Activated CD8-positive, alpha-beta T cell treated with anti-CD3 and anti-CD28 coated beads for 36 hours (primary cell): ENCODE measurements at regions not wholly inside any gene's neighbourhood (a gene's known extent, or its start where the extent isn't known, plus 50 kb on each side); places are given as distances from the start of the nearest gene placed in this dataset.

Experiments used
- ATAC-seq: fragments of 200-7000 bp; cut with Tn5 transposase; one replicate; pipeline ENCODE4 v1.10.0; 2021; ENCODE audit warnings: mild to moderate bottlenecking, moderate library complexity
- CTCF ChIA-PET: fragments of 350-600 bp; sonication (Branson Sonifier 250); formaldehyde crosslinking; loops from one replicate; lab custom pipeline; 2021; ENCODE audit warnings: antibody characterized with exemption; lab: Charles Lee
- POLR2A ChIA-PET: fragments of 350-600 bp; sonication (Branson Sonifier 250); formaldehyde crosslinking; loops from one replicate; lab custom pipeline; 2021; ENCODE audit warnings: antibody characterized with exemption; lab: Charles Lee
- DNase-seq: peaks from one replicate; pipeline ENCODE4 v3.0.0-alpha.2; 2020
- H3K27ac Mint-ChIP-seq: one replicate; pipeline ENCODE4 v1.8.0; 2021; ENCODE audit warnings: mild to moderate bottlenecking, mixed read lengths
- H3K27me3 Mint-ChIP-seq: one replicate; pipeline ENCODE4 v1.8.0; 2021; ENCODE audit warnings: mixed read lengths
- H3K36me3 Mint-ChIP-seq: one replicate; pipeline ENCODE4 v1.8.0; 2021; ENCODE audit warnings: low read depth, mixed read lengths
- H3K4me1 Mint-ChIP-seq: one replicate; pipeline ENCODE4 v1.8.0; 2021; ENCODE audit warnings: low read depth, mixed read lengths
- H3K4me3 Mint-ChIP-seq: one replicate; pipeline ENCODE4 v1.8.0; 2021; ENCODE audit warnings: mild to moderate bottlenecking, moderate library complexity, mixed read lengths
- H3K9me3 Mint-ChIP-seq: one replicate; pipeline ENCODE4 v1.8.0; 2021; ENCODE audit warnings: mixed read lengths
- CTCF ChIP-seq: fragments of 200-600 bp; IDR thresholded peaks from one replicate; pipeline ENCODE4 v1.8.0; 2022; ENCODE audit warnings: antibody characterized with exemption, mild to moderate bottlenecking
- intact Hi-C: fragments of 100-400 bp; cut with micrococcal nuclease; formaldehyde crosslinking; loops from one replicate; pipeline ENCODE4 v1.10.0; 2022

- H3K27me3 Mint-ChIP-seq: no peaks in the 10 kb centered on the region
- CTCF ChIA-PET: no interaction called here
- no peak overlapping the region for H3K27ac Mint-ChIP-seq
- POLR2A ChIA-PET: no interaction called here
- H3K9me3 Mint-ChIP-seq: no peaks in the 10 kb centered on the region
- H3K4me3 Mint-ChIP-seq: no peak overlapping the region
- TF ChIP-seq CTCF: no peak
- no peak for DNase-seq
- no peaks in the 10 kb centered on the region for H3K4me1 Mint-ChIP-seq
- ATAC-seq: no peak
- H3K36me3 Mint-ChIP-seq: no peaks in the 10 kb centered on the region
- intact Hi-C loops: no loop called here
These were observed 100.6 kb upstream of the LOC128125822 start for GRCh38 chr6:63471654-63472053.

- intact Hi-C loops: no loop called here
- DNase-seq: no peak
- Mint-ChIP-seq H3K27ac (no peak overlapping the region), H3K27me3 (no peaks in the 10 kb centered on the region), H3K36me3 (no peaks in the 10 kb centered on the region), H3K4me3 (no peak overlapping the region), H3K4me1 (no peaks in the 10 kb centered on the region), H3K9me3 (no peaks in the 10 kb centered on the region)
- ATAC-seq: no peak
- POLR2A ChIA-PET: no interaction called here
- no peak for TF ChIP-seq CTCF
- CTCF ChIA-PET: no interaction called here
These were observed 96.6 kb upstream of the LOC128125822 start for GRCh38 chr6:63475707-63476106.

- Mint-ChIP-seq H3K36me3 (no peaks in the 10 kb centered on the region), H3K9me3 (no peaks in the 10 kb centered on the region), H3K27ac (no peak overlapping the region), H3K4me3 (no peak overlapping the region), H3K4me1 (no peaks in the 10 kb centered on the region), H3K27me3 (no peaks in the 10 kb centered on the region)
- CTCF ChIA-PET: interaction anchor here (0.9 kb wide), 1 partner anchor 12 kb away, joined by 3 read pairs; no protein-coding TSS in a partner anchor
- no peak for TF ChIP-seq CTCF
- intact Hi-C loops: no loop called here
- DNase-seq (no peak), ATAC-seq (no peak)
- POLR2A ChIA-PET: no interaction called here
These were observed 96.0 kb upstream of the LOC128125822 start for GRCh38 chr6:63476302-63476701.

GRCh38 chr6:63477422-63478040 lies 94.7 kb upstream of the LOC128125822 start:
- ATAC-seq (no peak), DNase-seq (no peak)
- H3K27me3 Mint-ChIP-seq: no peaks in the 10 kb centered on the region
- POLR2A ChIA-PET: no interaction called here
- TF ChIP-seq CTCF: no peak
- CTCF ChIA-PET: no interaction called here
- H3K36me3 Mint-ChIP-seq: no peaks in the 10 kb centered on the region
- no peak overlapping the region for H3K27ac Mint-ChIP-seq
- H3K4me1 Mint-ChIP-seq: no peaks in the 10 kb centered on the region
- no peak overlapping the region for H3K4me3 Mint-ChIP-seq
- H3K9me3 Mint-ChIP-seq: no peaks in the 10 kb centered on the region
- intact Hi-C loops: no loop called here

- H3K4me1 Mint-ChIP-seq: no peaks in the 10 kb centered on the region
- no peaks in the 10 kb centered on the region for H3K36me3 Mint-ChIP-seq
- TF ChIP-seq CTCF: no peak
- H3K4me3 Mint-ChIP-seq: no peak overlapping the region
- DNase-seq (no peak), ATAC-seq (no peak)
- intact Hi-C loops: no loop called here
- H3K27me3 Mint-ChIP-seq: no peaks in the 10 kb centered on the region
- no peak overlapping the region for H3K27ac Mint-ChIP-seq
- CTCF ChIA-PET: no interaction called here
- no peaks in the 10 kb centered on the region for H3K9me3 Mint-ChIP-seq
- POLR2A ChIA-PET: no interaction called here
These were observed 93.5 kb upstream of the LOC128125822 start for GRCh38 chr6:63478734-63479133.
